ENCODE measurements at regions not wholly inside any gene's neighbourhood (a gene's known extent, or its start where the extent isn't known, plus 50 kb on each side); places are given as distances from the start of the nearest gene placed in this dataset.

DNA sequence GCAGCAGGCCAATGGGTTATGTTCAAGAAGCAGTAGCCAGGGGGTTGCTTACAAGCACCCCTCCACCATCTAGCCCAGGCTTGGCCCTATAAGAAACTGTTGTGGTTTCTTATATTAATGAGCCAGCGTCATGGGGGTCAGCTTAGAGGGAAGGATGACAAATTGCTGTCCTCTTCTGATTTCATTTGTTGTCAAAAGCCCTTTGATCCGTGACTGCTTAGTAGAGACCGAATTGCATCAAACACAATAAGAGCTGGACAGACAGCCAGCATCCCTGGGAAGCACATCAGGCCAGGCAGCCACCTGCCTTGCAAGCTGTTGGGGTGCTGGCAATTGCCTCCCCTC lies 206.6 kb upstream of the SETBP1 start:
- TF ChIP-seq, protein P1, sequence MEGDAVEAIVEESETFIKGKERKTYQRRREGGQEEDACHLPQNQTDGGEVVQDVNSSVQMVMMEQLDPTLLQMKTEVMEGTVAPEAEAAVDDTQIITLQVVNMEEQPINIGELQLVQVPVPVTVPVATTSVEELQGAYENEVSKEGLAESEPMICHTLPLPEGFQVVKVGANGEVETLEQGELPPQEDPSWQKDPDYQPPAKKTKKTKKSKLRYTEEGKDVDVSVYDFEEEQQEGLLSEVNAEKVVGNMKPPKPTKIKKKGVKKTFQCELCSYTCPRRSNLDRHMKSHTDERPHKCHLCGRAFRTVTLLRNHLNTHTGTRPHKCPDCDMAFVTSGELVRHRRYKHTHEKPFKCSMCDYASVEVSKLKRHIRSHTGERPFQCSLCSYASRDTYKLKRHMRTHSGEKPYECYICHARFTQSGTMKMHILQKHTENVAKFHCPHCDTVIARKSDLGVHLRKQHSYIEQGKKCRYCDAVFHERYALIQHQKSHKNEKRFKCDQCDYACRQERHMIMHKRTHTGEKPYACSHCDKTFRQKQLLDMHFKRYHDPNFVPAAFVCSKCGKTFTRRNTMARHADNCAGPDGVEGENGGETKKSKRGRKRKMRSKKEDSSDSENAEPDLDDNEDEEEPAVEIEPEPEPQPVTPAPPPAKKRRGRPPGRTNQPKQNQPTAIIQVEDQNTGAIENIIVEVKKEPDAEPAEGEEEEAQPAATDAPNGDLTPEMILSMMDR (IDR thresholded peaks at IDR 0.05): no peak
- H3K4me3 ChIP-seq: no peak overlapping the region
- H3K36me3 ChIP-seq: no peaks in the 10 kb centered on the region
- ATAC-seq (ENCODE audit: insufficient number of reproducible peaks, low FRiP score, low read depth) (no peak), DNase-seq (ENCODE audit: low spot score) (no peak)
- H3K27me3 ChIP-seq (replicated peaks; ENCODE audit: insufficient read depth): no peaks in the 10 kb centered on the region
- H3K4me1 ChIP-seq (ENCODE audit: control insufficient read depth in 1 of 2, low read depth in 2 of 2): no peaks in the 10 kb centered on the region
- no peaks in the 10 kb centered on the region for H3K9me3 ChIP-seq
- H3K27ac ChIP-seq: no peak overlapping the region

GRCh38 chr18:44474591-44474990 lies 206.1 kb upstream of the SETBP1 start:
- ATAC-seq (ENCODE audit: insufficient number of reproducible peaks, low FRiP score, low read depth): no peak
- Histone ChIP-seq H3K27me3 (replicated peaks; ENCODE audit: insufficient read depth) (no peaks in the 10 kb centered on the region), H3K36me3 (no peaks in the 10 kb centered on the region), H3K4me3 (no peak overlapping the region), H3K27ac (no peak overlapping the region), H3K4me1 (ENCODE audit: control insufficient read depth in 1 of 2, low read depth in 2 of 2) (no peaks in the 10 kb centered on the region), H3K9me3 (no peaks in the 10 kb centered on the region)
- TF ChIP-seq, protein P1 (IDR thresholded peaks at IDR 0.05): no peak
- no peak for DNase-seq (ENCODE audit: low spot score)

DNA sequence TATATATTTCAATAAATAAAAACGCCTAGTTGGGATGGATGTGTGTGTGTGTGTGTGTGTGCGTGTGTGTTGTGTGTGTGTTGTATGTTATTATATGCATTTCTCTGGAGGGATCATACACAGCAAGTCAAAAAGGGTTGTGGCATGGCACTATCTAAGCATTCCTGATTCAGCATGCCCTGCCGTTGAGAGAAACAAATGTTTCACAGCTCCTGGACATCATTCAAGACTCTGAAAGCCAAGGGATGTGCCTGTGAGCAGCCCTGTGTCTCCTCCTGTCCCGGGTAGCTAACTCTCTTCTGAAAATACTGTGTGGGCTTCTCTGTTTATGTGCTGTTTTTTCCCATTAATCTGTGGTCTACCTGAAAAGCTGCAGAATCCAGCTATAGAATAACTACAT lies 197.9 kb upstream of the SETBP1 start:
- no peaks in the 10 kb centered on the region for H3K4me1 ChIP-seq (ENCODE audit: control insufficient read depth in 1 of 2, low read depth in 2 of 2)
- H3K36me3 ChIP-seq: no peaks in the 10 kb centered on the region
- H3K27ac ChIP-seq: no peak overlapping the region
- ATAC-seq (ENCODE audit: insufficient number of reproducible peaks, low FRiP score, low read depth): no peak
- no peaks in the 10 kb centered on the region for H3K27me3 ChIP-seq (replicated peaks; ENCODE audit: insufficient read depth)
- no peaks in the 10 kb centered on the region for H3K9me3 ChIP-seq
- no peak for DNase-seq (ENCODE audit: low spot score)
- TF ChIP-seq, protein P1 (IDR thresholded peaks at IDR 0.05): no peak
- no peak overlapping the region for H3K4me3 ChIP-seq

DNA sequence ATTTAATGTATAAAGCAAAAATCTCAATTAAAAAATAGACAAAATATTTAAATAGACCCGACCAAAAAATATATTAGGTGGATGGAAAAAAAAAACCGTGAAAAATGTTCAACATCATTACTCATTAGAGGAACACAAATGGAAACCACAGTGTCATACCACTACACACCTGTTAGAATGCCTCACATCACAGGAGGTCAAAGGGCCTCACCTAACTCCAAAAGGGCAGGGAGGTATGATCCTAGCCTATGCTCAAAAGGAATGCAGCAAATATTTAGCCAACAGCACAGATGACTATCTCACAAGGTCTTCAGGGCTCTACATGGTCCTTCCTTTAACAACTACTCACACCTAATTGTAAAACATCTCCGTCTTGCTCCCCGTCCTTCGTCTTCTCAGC lies 185.5 kb upstream of the SETBP1 start:
- ATAC-seq (ENCODE audit: insufficient number of reproducible peaks, low FRiP score, low read depth) (no peak), DNase-seq (ENCODE audit: low spot score) (no peak)
- no peak overlapping the region for H3K4me3 ChIP-seq
- H3K27ac ChIP-seq: no peak overlapping the region
- TF ChIP-seq, protein P1 (IDR thresholded peaks at IDR 0.05): no peak
- no peaks in the 10 kb centered on the region for H3K9me3 ChIP-seq
- H3K4me1 ChIP-seq (ENCODE audit: control insufficient read depth in 1 of 2, low read depth in 2 of 2): no peaks in the 10 kb centered on the region
- no peaks in the 10 kb centered on the region for H3K36me3 ChIP-seq
- no peaks in the 10 kb centered on the region for H3K27me3 ChIP-seq (replicated peaks; ENCODE audit: insufficient read depth)

- H3K4me1 ChIP-seq (ENCODE audit: control insufficient read depth in 1 of 2, low read depth in 2 of 2): no peaks in the 10 kb centered on the region
- ATAC-seq (ENCODE audit: insufficient number of reproducible peaks, low FRiP score, low read depth) (no peak), DNase-seq (ENCODE audit: low spot score) (no peak)
- no peak overlapping the region for H3K27ac ChIP-seq
- no peak overlapping the region for H3K4me3 ChIP-seq
- no peaks in the 10 kb centered on the region for H3K36me3 ChIP-seq
- H3K9me3 ChIP-seq: no peaks in the 10 kb centered on the region
- TF ChIP-seq, protein P1 (IDR thresholded peaks at IDR 0.05): no peak
- H3K27me3 ChIP-seq (replicated peaks; ENCODE audit: insufficient read depth): no peaks in the 10 kb centered on the region
Observed at GRCh38 chr18:44497311-44497710, 183.4 kb upstream of the SETBP1 start.

Data from thoracic aorta (tissue), 2 donors.